ENCODE measurements at regions not wholly inside any gene's neighbourhood (a gene's known extent, or its start where the extent isn't known, plus 50 kb on each side); places are given as distances from the start of the nearest gene placed in this dataset.

GRCh38 chr10:123480344-123480743 is 185.8 kb upstream of the GPR26 start:
- Histone ChIP-seq H4K91ac (ENCODE audit: insufficient read length, low read depth, low read length) (no peak overlapping the region), H3K4me2 (ENCODE audit: insufficient read depth, insufficient read length, low read length) (no peak overlapping the region), H2BK12ac (ENCODE audit: insufficient read length, low read depth, low read length) (no peak overlapping the region), H3K14ac (ENCODE audit: insufficient read depth, low read length) (no peak overlapping the region; the same call in 1 of the 2 replicates), H3K79me1 (ENCODE audit: insufficient read depth, low read depth, low read length, poor library complexity, severe bottlenecking) (no peaks in the 10 kb centered on the region), H4K5ac (ENCODE audit: insufficient read length, low read depth, low read length) (no peak overlapping the region), H3K9me3 (ENCODE audit: control insufficient read depth, low read depth, low read length) (no peaks in the 10 kb centered on the region), H4K20me1 (ENCODE audit: control insufficient read depth, insufficient read depth, insufficient read length) (no peaks in the 10 kb centered on the region), H3K27me3 (ENCODE audit: insufficient read depth, low read length) (no peaks in the 10 kb centered on the region), H2BK20ac (ENCODE audit: low read depth, low read length, poor library complexity, severe bottlenecking) (no peak overlapping the region), H3K56ac (ENCODE audit: insufficient read length, low read depth, low read length) (no peak overlapping the region), H3K4ac (ENCODE audit: low read depth, low read length) (no peak overlapping the region), H3T11ph (ENCODE audit: low read length) (no peak overlapping the region), H3K4me1 (ENCODE audit: insufficient read depth, low read length) (peaks cover 2% of the 10 kb centered on the region), H3K9ac (ENCODE audit: extremely low read depth, insufficient read length, low read length) (no peak overlapping the region), H2AK5ac (ENCODE audit: insufficient read length, low read length) (no peak overlapping the region), H3K27ac (ENCODE audit: insufficient read length, low read depth, low read length) (no peak overlapping the region), H3K23ac (ENCODE audit: insufficient read length, low read depth, low read length) (no peak overlapping the region), H2BK5ac (ENCODE audit: insufficient read length, low read length) (no peak overlapping the region), H3K23me2 (ENCODE audit: insufficient read length, low read depth, low read length, poor library complexity, severe bottlenecking) (no peaks in the 10 kb centered on the region), H2BK15ac (ENCODE audit: low read depth, low read length) (no peak overlapping the region), H3K18ac (ENCODE audit: insufficient read length, low read depth, low read length) (no peak overlapping the region), H2AFZ (ENCODE audit: low read length) (no peak overlapping the region), H2BK120ac (ENCODE audit: low read depth, low read length, poor library complexity, severe bottlenecking) (no peak overlapping the region), H3K79me2 (ENCODE audit: insufficient read depth, low read length) (no peaks in the 10 kb centered on the region), H4K8ac (replicated peaks; ENCODE audit: insufficient read length, low read depth, low read length) (no peak overlapping the region)
- Mint-ChIP-seq H3K36me3 (ENCODE audit: insufficient read depth in 1 of 3, low read depth in 3 of 3) (no peaks in the 10 kb centered on the region), H3K27me3 (ENCODE audit: low read depth) (peaks cover 12% of the 10 kb centered on the region), H3K27ac (no peak overlapping the region), H3K9me3 (no peaks in the 10 kb centered on the region), H3K4me3 (no peak overlapping the region), H3K4me1 (peaks cover 41 to 50% of the 10 kb centered on the region in 2 experiments)
- no peak for TF ChIP-seq CTCF (conservative IDR thresholded peaks at IDR 0.05)
- WGBS (ENCODE audit: extremely low coverage, insufficient read length, low lambda C conversion rate), result no CpG with 5 or more reads among the region's 4 CpGs
- no peak for DNase-seq

Data from H9 (cell line).